Stimulated activated CD4-positive, alpha-beta T cell treated with anti-CD3 and anti-CD28 coated beads, Interleukin-12 subunit alpha, Interleukin-12 subunit beta, amount 100 ng/mL, for 4 hours (primary cell): ENCODE measurements at regions not wholly inside any gene's neighbourhood (a gene's known extent, or its start where the extent isn't known, plus 50 kb on each side); places are given as distances from the start of the nearest gene placed in this dataset.
"Not testable (repeated sequence)": the region's sequence is repeated elsewhere in the genome, so short reads cannot be mapped to it uniquely, and the experiment has no call there.

ENCODE experiments used
- DNase-seq: peaks from one replicate; pipeline ENCODE4 v3.0.0-alpha.2; 2020

DNA sequence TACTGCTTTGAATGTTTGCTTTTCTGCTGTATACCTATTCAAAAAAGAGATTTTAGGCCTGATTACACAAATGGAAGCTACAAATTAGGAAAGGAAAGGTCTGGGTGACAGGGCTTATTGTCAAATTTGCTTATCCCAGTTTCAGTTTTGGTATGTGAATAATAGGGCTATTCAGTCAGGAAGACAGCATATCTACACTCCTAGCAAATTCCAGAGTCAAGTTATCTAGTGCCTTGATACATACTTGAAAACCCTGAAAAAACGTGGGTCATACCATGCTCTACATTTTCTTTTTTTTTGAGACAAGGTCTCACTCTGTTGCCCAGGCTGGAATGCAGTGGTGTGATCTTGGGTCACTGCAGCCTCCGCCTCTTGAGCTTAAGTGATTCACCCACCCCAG is 59.2 kb upstream of the CCDC180 start:
- not testable (repeated sequence) for DNase-seq

DNA sequence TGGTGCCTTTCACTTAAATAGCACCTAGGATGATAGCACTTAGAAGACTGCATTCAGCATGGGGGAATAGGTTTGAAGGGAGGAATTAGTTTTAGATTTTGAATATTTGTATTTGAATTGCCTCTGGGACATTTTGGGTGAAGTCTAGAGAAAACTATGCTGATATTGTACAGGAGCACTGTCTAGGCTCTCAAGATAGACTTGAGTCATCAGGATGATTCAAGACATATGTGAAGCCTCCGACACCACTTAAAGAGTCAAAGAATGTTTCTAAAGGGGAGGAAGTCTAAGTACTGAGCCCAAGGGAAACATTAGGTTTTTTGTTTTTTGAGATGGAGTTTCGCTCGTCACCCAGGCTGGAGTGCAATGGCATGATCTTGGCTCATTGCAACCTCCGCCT is 63.9 kb upstream of the CCDC180 start:
- no peak for DNase-seq

DNA sequence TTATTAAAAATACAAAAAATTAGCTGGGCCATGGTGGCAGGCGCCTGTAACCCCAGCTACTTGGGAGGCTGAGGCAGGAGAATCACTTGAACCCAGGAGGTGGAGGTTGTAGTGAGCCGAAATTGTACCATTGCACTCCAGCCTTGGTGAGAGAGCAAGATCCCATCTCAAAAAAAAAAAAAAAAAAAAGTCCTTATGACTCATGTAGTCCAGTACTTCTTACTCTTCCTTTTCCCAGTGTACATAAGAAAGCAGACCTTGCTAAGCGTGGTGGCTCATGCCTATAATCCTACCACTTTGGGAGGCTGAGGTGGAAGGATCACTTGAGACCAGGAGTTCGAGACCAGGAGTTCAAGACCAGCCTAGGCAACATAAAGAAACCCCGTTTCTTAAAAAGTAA is 66.0 kb upstream of the CCDC180 start:
- not testable (repeated sequence) for DNase-seq

GRCh38 chr9:97237951-97238889 is 69.2 kb upstream of the CCDC180 start:
- DNase-seq = peak; percentile 59

DNA sequence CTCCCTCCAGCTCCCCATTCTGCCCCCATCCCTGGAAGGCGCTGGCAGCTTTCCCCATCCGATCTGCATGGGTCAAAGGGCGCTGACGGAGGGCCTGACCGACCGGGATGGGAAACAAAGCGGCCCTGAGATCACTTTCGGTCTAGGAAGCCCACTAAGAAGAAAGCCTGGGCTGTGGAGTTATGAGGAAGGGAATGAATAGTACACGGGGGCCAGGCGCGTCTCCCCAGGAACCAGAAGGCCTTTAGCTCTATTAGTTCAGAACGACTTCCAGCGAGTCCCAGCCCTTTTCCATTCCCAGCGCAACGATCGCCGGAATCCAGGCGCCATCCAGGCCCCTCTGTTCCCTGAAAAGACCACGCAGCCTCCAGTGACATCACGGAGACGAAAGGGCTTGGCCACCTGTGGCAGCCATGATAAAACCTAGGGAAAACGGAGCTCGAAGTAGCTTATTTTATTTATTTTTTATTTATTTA is 70.1 kb upstream of the CCDC180 start:
- DNase-seq = no peak

GRCh38 chr9:97233009-97233400 is 74.5 kb upstream of the CCDC180 start:
- DNase-seq = not testable (repeated sequence)

- not testable (repeated sequence) for DNase-seq
Measured at GRCh38 chr9:97232060-97233008, 75.1 kb upstream of the CCDC180 start.

GRCh38 chr9:97222393-97222792 is 85.1 kb upstream of the CCDC180 start:
- DNase-seq = not testable (repeated sequence)

- DNase-seq = peak; percentile 47
Measured at GRCh38 chr9:97221478-97222355, 85.7 kb upstream of the CCDC180 start.

- DNase-seq = no peak
Measured at GRCh38 chr9:97220894-97221477, 86.5 kb upstream of the CCDC180 start.

GRCh38 chr9:97220396-97220795 is 87.1 kb upstream of the CCDC180 start:
- not testable (repeated sequence) for DNase-seq

- not testable (repeated sequence) for DNase-seq
Measured at GRCh38 chr9:97219443-97220140, 87.9 kb upstream of the CCDC180 start.

GRCh38 chr9:97215127-97215526 is 92.3 kb upstream of the CCDC180 start:
- not testable (repeated sequence) for DNase-seq

- DNase-seq = not testable (repeated sequence)
Measured at GRCh38 chr9:97214556-97214955, 92.9 kb upstream of the CCDC180 start.

- not testable (repeated sequence) for DNase-seq
Measured at GRCh38 chr9:97199683-97200082, 107.8 kb upstream of the CCDC180 start.

DNA sequence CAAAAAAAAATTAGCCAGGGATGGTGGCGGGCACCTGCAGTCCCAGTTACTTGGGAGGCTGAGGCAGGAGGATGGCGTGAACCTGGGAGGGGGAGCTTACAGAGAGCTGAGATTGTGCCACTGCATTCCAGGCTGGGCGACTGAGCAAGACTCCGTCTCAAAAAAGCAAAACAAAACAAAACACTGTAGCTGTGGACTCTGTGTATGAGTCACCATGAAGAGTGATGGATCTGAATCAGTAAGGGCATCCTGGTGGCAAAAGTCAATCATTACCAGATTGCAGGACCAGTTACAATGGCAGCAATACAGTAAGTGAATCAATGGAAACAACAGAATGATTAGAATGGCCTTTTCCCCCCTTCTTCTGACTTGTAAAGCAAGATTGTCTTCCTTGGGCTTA is 113.7 kb upstream of the CCDC180 start:
- not testable (repeated sequence) for DNase-seq

DNA sequence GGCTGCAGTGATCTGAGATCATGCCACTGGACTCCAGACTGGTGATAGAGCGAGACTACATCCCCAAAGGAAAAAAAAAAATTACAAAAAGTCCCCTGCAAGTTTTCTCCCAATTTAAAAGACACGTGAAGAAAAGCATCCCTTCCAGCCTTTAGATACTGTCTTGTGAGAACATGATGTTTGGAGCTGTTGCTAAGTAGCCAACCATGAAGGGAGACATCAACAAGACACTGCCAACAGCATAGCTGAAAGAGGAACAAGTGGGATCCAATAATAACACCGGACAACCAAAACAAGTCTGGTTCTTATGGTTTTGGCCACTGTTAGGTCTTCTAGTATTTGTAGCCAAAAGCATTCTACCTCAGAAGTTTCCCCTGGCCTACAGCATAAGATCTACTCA is 118.9 kb upstream of the CCDC180 start:
- DNase-seq = no peak

DNA sequence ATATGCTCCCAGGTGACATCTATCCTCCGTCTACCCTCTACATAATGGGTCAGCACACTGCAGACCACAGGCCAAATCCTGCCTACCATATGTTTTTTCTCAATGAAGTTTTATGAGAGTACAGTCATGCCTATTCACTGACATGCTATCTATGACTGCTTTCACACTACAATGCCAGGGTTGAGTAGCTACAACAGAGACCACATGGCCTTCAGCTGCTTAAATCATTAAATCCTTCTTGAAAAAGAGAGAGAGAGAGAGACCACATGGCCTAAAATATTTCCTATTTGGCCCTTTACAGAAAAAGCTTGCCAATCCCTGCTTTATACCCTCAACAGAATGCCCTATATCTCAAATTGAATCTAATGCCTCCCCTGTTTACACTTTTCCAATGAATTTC is 119.8 kb upstream of the CCDC180 start:
- DNase-seq = not testable (repeated sequence)

DNA sequence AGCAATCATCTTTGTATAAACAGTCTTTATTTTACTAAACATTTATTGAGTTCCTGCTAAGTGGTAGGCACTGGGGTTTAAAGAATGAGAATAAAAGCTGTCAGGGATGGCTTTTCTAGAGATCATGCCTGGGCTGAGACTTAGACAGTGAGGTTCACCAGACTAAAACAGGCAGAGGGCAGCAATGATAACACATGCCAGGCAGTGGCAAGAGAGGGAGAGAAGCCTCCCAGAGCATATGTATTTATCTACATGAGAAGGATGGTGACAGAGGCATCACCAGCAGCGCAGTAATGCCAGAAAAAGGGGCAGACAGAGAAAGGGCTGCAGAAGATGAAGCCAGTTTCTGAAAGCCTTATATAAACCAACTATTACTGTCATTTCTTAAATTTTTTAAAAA is 121.0 kb upstream of the CCDC180 start:
- no peak for DNase-seq

- DNase-seq = not testable (repeated sequence)
Measured at GRCh38 chr9:97182532-97182931, 124.9 kb upstream of the CCDC180 start.

GRCh38 chr9:97179616-97180015 is 127.8 kb upstream of the CCDC180 start:
- no peak for DNase-seq
